CD14-positive monocyte (primary cell): ENCODE measurements at regions not wholly inside any gene's neighbourhood (a gene's known extent, or its start where the extent isn't known, plus 50 kb on each side); places are given as distances from the start of the nearest gene placed in this dataset.

Source experiments
- DNase-seq, 3 donors: peaks; one replicate each; pipeline ENCODE4 v3.0.0-alpha.2; 2011 to 2022
- H2AFZ ChIP-seq: 2 replicates; pipeline ENCODE4 v1.6.0; 2012; ENCODE audit warnings: mild to moderate bottlenecking, low read depth, low read length, inconsistent platforms; ENCODE audit not compliant: insufficient read depth, poor library complexity, severe bottlenecking
- H3K27ac ChIP-seq, 2 donors: 1 replicate in 1 of 2; 2 replicates in 1 of 2; pipeline ENCODE4 v1.5.1; 2012 to 2013; ENCODE audit warnings: low read length in 2 of 2, control low read depth in 1 of 2, inconsistent platforms in 1 of 2, low read depth in 1 of 2, mild to moderate bottlenecking in 1 of 2
- H3K27me3 ChIP-seq, 2 donors: one replicate each; pipeline versions ENCODE4 v1.6.0 to v1.6.1; 2011 to 2013; ENCODE audit warnings: low read length in 2 of 2; ENCODE audit not compliant: control insufficient read depth in 2 of 2, insufficient read depth in 2 of 2
- H3K36me3 ChIP-seq, 2 donors: replicated peaks in 1 of 2; 1 replicate in 1 of 2; 2 replicates in 1 of 2; pipeline versions ENCODE4 v1.5.1 to v1.6.1; 2012 to 2013; ENCODE audit warnings: low read length in 2 of 2, control low read depth in 1 of 2, inconsistent platforms in 1 of 2, mild to moderate bottlenecking in 1 of 2; ENCODE audit not compliant: insufficient read depth in 2 of 2, control insufficient read depth in 1 of 2
- H3K4me1 ChIP-seq, 2 donors: 1 replicate in 1 of 2; 2 replicates in 1 of 2; pipeline versions ENCODE4 v1.5.1 to v1.6.1; 2012 to 2013; ENCODE audit warnings: low read length in 2 of 2, control low read depth in 1 of 2, inconsistent platforms in 1 of 2, mild to moderate bottlenecking in 1 of 2, moderate library complexity in 1 of 2; ENCODE audit not compliant: insufficient read depth in 2 of 2, control insufficient read depth in 1 of 2
- H3K4me2 ChIP-seq: replicated peaks from 2 replicates; pipeline ENCODE3; 2012; ENCODE audit warnings: low read length, moderate library complexity, mild to moderate bottlenecking; ENCODE audit not compliant: poor library complexity, severe bottlenecking; ENCODE audit errors: extremely low read depth
- H3K4me3 ChIP-seq, 3 experiments: fragments of 200-600 bp in 1 of 3; sonication (generic) in 1 of 3; replicated peaks in 1 of 3; 1 replicate in 2 of 3; 2 replicates in 1 of 3; pipeline ENCODE4 v1.5.1; 2011 to 2013; ENCODE audit warnings: low read length in 3 of 3, mild to moderate bottlenecking in 3 of 3, control low read depth in 2 of 3, low read depth in 2 of 3, inconsistent platforms in 1 of 3, moderate library complexity in 1 of 3
- H3K79me2 ChIP-seq: 2 replicates; pipeline ENCODE4 v1.6.0; 2012; ENCODE audit warnings: mild to moderate bottlenecking, control low read depth, inconsistent platforms, low read length, moderate library complexity; ENCODE audit not compliant: insufficient read depth
- H3K9ac ChIP-seq: 2 replicates; pipeline ENCODE4 v1.6.0; 2017; ENCODE audit warnings: low read length, mild to moderate bottlenecking; ENCODE audit not compliant: insufficient read depth, poor library complexity, severe bottlenecking
- H3K9me3 ChIP-seq, 2 donors: replicated peaks in 1 of 2; 1 replicate in 1 of 2; 2 replicates in 1 of 2; pipeline versions ENCODE4 v1.5.1 to v1.6.1; 2012 to 2013; ENCODE audit warnings: low read length in 2 of 2, control low read depth in 1 of 2; ENCODE audit not compliant: control insufficient read depth in 1 of 2, insufficient read depth in 1 of 2
- H4K20me1 ChIP-seq: 2 replicates; pipeline ENCODE4 v1.6.0; 2012; ENCODE audit warnings: mild to moderate bottlenecking, low read length, control low read depth, moderate library complexity; ENCODE audit not compliant: insufficient read depth
- H3K27ac Mint-ChIP-seq, 7 donors: one replicate each; pipeline ENCODE4 v1.8.0; 2020; ENCODE audit warnings: mild to moderate bottlenecking in 7 of 7, mixed read lengths in 7 of 7, moderate library complexity in 6 of 7, inconsistent platforms in 2 of 7
- H3K27me3 Mint-ChIP-seq, 3 donors: one replicate each; pipeline ENCODE4 v1.8.0; 2021 to 2022; ENCODE audit warnings: low read depth in 3 of 3, mild to moderate bottlenecking in 3 of 3, mixed read lengths in 3 of 3, moderate library complexity in 3 of 3, inconsistent platforms in 1 of 3
- H3K36me3 Mint-ChIP-seq, 2 donors: one replicate each; pipeline ENCODE4 v1.8.0; 2020; ENCODE audit warnings: mixed read lengths in 2 of 2, inconsistent platforms in 1 of 2, mild to moderate bottlenecking in 1 of 2
- H3K4me1 Mint-ChIP-seq: one replicate; pipeline ENCODE4 v1.8.0; 2020; ENCODE audit warnings: mild to moderate bottlenecking, mixed read lengths
- H3K4me3 Mint-ChIP-seq, 2 donors: one replicate each; pipeline ENCODE4 v1.8.0; 2020; ENCODE audit warnings: mild to moderate bottlenecking in 2 of 2, mixed read lengths in 2 of 2, moderate library complexity in 1 of 2
- H3K9me3 Mint-ChIP-seq, 7 donors: one replicate each; pipeline ENCODE4 v1.8.0; 2020 to 2022; ENCODE audit warnings: mixed read lengths in 7 of 7, mild to moderate bottlenecking in 6 of 7, moderate library complexity in 6 of 7, inconsistent platforms in 2 of 7
- CTCF ChIP-seq: fragments of 200-600 bp; IDR thresholded peaks from one replicate; pipeline ENCODE4 v1.8.0; 2022; ENCODE audit warnings: antibody characterized with exemption, mild to moderate bottlenecking
- WGBS: methylation state at CpG from one replicate; pipeline ENCODE4 v1.1.5; 2013; ENCODE audit warnings: missing lambda C conversion rate; ENCODE audit not compliant: insufficient coverage; 5-methylcytosine and 5-hydroxymethylcytosine counted together
- intact Hi-C, 2 donors: fragments of 100-400 bp; cut with micrococcal nuclease; formaldehyde crosslinking; loops; one replicate each; pipeline versions ENCODE4 v1.15.0 to v1.15.1; 2023

GRCh38 chr5:67363180-67363709 is 166.6 kb upstream of the CD180 start:
- no peak for DNase-seq
- Histone ChIP-seq H3K9me3 (no peaks in the 10 kb centered on the region), H3K4me2 (no peak overlapping the region), H3K4me1 (peaks cover 4 to 10% of the 10 kb centered on the region in 2 donors), H2AFZ (no peak overlapping the region), H3K4me3 (no peak overlapping the region), H3K79me2 (no peaks in the 10 kb centered on the region), H4K20me1 (no peaks in the 10 kb centered on the region), H3K36me3 (no peaks in the 10 kb centered on the region), H3K9ac (no peak overlapping the region), H3K27me3 (no peaks in the 10 kb centered on the region), H3K27ac (no peak overlapping the region)
- Mint-ChIP-seq H3K36me3 (no peaks in the 10 kb centered on the region), H3K9me3 (peaks cover 0 to 2% (median 0%) of the 10 kb centered on the region in 7 donors), H3K27ac (no peak overlapping the region), H3K27me3 (peaks cover 0 to 4% (median 0%) of the 10 kb centered on the region in 3 donors), H3K4me3 (no peak overlapping the region), H3K4me1 (peaks cover 17% of the 10 kb centered on the region)
- intact Hi-C loops: no loop called here
- WGBS: 96% methylated on average over 4 of the region's 5 CpGs
- no peak for TF ChIP-seq CTCF

DNA sequence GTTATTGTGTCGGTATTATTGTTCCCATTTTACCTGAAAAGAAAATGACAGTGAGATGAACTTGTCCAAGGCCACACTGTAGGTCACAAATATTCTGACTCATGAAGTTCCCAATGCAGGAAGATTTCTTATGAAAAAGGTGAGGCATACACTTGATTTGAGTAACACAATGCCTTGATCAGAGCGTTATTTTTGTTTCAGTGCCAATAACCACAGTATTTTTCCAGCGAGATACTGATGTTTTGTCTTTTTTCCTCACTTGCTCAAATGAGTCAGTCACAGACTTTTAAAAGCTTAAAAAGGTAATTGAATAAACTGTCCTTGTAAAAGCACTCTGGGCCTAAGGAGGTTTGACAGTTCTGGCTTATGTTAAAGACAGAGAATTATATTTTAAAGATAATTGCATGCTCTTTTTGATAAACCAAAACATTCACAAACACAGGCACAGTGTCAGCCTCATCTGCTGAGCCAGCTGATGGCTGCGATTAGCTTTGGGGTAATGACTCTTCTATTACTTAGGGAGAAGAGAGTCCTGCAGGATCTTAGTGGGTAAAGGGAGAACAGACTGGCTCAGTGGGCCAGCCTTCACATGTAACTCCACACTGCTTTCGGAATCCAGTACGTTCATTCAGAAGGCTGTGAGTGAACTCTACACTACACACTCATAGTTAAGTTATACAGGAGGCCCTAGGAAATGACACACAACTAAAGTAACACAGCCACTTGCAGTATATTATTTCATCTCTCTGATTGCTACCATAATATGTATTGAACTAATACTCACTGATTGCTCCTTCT is 165.5 kb upstream of the CD180 start:
- H2AFZ ChIP-seq: peak overlapping the region; percentile 0
- no peak for TF ChIP-seq CTCF
- peaks cover 4 to 10% of the 10 kb centered on the region in 2 donors for H3K4me1 ChIP-seq
- Mint-ChIP-seq H3K4me1 (peaks cover 17% of the 10 kb centered on the region), H3K27me3 (peaks cover 0 to 4% (median 0%) of the 10 kb centered on the region in 3 donors), H3K36me3 (no peaks in the 10 kb centered on the region), H3K4me3 (no peak overlapping the region), H3K27ac (no peak overlapping the region), H3K9me3 (peaks cover 0 to 2% (median 0%) of the 10 kb centered on the region in 7 donors)
- H3K4me3 ChIP-seq: no peak overlapping the region
- 100% methylated on average over 1 of the region's 6 CpGs for WGBS
- H3K4me2 ChIP-seq: no peak overlapping the region
- H3K36me3 ChIP-seq: no peaks in the 10 kb centered on the region
- no peak overlapping the region for H3K27ac ChIP-seq
- intact Hi-C loops: no loop called here
- H3K27me3 ChIP-seq: no peaks in the 10 kb centered on the region
- H3K79me2 ChIP-seq: no peaks in the 10 kb centered on the region
- H3K9me3 ChIP-seq: no peaks in the 10 kb centered on the region
- no peaks in the 10 kb centered on the region for H4K20me1 ChIP-seq
- DNase-seq: no peak
- H3K9ac ChIP-seq: no peak overlapping the region
